GM19468 (cell line): ENCODE measurements at regions not wholly inside any gene's neighbourhood (a gene's known extent, or its start where the extent isn't known, plus 50 kb on each side); places are given as distances from the start of the nearest gene placed in this dataset.

Experiments
- ATAC-seq: cut with Tn5 transposase; IDR thresholded peaks from one replicate; pipeline ENCODE4 v1.9.1; 2021; ENCODE audit warnings: mild to moderate bottlenecking, moderate library complexity, moderate number of reproducible peaks; ENCODE audit not compliant: unreplicated experiment; ENCODE audit errors: extremely low read depth

DNA sequence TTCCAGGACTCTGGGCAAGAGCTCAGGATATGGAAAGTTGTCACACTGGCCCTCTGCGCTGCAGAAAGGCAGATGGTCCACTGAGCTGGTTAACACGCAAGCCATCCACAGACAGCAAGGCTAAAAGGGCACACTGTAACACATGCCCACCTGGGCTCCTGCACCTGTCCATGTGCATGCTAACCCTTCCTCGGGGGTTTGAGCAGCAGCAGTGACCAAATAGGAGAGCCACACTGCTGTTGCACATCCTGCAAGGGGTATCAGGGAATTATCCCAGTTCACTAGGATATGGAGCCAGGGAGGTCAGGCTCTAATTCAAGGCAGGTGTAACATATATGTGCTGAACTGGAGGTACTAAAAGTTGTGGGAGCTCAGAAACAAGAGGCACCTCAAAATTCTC lies 471.0 kb upstream of the CDH5 start:
- no peak for ATAC-seq

DNA sequence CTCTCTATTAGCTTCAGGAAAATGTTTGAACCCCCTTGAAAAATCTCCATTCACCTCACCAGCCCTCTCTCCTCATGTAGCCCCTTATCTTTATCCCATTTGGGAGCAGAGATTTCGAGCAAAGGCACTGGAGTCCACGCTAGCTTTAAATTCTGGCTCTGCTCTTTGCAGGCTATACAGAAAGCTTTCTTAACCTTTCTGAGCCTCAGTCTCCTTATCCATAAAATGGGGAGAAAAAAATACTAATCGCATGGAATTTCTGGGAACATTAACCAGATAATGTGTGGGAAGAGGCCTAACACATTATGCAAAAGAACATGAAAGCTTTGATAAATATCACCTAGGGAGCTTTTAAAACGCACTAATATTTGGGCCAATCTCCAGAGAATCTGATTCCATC lies 476.3 kb upstream of the CDH5 start:
- no peak for ATAC-seq

DNA sequence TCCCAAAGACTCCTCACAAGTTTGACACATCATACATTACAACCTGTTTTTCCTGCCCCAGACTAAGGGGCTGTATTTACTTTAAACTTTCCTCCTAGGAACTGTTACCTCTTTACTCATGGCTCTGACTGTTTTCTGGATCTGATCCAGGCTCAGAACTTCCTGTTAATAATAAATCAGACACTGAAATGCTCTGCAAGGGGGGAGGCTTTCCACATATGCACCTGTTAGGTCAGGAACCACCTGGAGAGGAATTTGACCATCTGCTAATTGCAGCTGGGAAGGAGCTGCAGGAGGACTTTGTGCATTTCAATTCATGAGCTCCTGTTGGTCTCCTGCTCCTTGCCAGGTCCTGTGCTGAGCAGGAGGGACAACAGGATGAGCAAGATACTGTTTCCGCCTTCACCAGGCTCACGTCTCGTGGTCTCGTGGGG lies 476.9 kb upstream of the CDH5 start:
- no peak for ATAC-seq

DNA sequence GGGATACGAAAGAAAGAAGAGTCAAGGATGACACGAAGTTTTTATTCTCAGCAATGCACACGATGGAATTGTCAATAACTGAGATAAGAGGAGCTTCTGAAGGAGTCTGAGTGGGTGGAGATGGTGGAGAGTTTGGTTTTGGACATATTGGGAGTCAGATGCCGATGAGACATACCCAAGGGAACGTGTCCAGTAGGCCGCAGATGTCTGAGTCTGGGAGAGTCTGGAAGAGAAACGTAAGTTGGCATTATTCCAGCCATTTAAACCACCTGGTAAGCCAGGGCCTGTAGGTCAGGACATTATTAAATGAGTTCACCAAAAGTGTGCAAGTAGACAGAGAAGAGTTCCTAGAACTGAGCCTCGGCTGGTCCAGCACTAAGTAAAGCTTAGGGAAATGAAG lies 478.3 kb upstream of the CDH5 start:
- no peak for ATAC-seq

DNA sequence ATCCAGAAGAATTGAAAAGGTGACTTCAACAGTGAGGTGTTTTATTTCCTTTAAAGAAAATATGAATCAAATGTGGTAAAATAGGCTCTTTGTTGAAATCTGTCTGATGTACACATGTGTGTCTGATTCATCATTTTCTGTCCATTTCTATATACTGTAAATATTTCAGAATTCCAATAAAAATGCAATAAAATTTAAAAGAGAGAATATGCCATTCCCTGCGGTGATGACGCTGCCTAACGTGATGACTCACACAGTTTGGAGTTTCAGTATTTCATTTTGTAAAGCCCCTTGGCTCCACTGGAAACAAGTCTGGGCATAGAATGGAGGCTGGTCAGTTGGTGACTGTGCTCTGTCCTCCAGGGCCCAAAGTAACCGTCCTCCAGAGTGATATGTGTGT lies 482.5 kb upstream of the CDH5 start:
- ATAC-seq = no peak

DNA sequence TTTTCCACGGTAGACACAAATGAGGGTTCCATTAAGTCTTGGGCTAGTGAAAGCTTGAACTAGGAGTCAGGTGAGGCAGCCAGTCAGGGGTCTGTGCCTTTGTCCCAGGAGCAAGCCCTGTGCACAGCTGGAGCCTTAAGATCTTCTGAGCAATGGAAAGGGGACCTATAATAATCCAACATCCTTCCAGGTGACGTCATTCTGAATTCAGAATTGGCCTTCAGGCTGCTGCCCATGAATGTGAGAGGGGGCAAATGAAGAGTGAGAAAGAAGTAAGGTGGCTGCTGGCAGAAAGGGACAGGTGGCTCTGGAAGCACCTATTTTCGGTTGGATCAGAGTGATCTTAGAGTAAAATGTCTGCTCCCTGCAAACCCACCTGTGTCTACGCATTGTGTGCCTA lies 488.1 kb upstream of the CDH5 start:
- no peak for ATAC-seq

DNA sequence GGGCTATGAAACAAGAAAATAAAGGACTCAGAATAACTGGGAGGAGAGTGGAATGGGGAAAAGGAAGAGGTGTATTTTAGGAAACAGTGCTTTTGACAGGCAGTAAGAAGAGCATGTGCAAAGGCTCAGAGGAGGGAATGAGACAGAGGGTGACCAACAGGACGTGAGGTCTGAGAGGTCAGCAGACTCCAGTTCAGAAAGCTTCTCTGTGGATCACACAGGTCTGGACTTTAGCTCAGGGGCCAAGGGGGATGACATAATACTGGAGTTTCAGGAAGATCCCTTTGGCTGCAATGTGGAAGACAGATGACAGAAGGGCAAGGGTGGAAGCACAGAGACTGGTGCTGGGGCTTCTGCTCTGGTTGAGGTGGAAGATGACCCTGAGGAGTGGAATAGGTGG lies 489.9 kb upstream of the CDH5 start:
- no peak for ATAC-seq

DNA sequence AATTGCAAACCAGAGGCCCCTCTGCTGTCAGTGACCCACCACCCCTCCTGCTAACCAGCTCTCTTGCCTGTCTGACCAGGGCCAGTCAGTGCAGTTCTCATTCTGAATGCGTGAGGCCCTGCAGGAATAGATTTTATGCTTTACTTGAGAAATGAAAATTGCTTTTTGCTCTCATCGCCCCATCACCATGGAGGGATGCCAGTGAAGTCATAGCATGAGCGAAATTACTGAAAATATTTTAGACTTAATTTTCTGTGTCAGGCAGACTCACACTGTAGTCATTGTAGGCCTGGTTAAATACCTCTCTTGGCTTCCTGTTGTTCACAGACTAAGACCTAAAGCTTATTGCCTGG lies 490.5 kb upstream of the CDH5 start:
- ATAC-seq = no peak

DNA sequence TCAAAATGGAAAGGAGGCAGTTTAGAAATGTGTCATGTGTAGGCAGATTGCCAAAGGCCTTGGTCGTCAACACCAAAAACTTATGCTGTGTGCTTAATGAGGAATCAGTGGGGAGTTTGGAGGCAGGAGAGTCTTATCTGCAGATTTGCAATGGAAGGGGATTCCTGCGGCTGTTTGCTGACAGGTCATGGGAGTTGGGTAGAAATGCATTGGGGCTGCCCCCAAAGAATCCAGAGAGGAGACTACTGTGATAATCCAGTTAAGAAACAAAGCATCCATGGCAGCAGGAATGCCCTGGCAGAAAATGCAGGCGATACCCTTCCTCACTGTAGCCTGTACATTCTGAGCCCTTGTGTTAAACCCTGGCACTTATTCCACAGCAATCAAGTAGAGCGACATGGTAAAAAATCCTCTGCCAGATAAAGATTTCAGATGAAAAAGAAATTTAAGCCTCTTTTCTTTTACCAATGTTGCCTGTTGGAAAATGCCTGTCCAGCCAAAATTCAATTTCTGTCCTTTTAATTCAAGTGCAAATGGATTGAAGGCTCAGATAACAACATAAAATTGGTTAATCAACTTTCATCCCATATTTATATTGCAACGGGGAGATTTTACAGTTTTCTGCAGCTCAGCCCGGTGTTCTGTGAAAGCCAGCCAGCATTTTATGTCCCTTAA lies 491.0 kb upstream of the CDH5 start:
- no peak for ATAC-seq

DNA sequence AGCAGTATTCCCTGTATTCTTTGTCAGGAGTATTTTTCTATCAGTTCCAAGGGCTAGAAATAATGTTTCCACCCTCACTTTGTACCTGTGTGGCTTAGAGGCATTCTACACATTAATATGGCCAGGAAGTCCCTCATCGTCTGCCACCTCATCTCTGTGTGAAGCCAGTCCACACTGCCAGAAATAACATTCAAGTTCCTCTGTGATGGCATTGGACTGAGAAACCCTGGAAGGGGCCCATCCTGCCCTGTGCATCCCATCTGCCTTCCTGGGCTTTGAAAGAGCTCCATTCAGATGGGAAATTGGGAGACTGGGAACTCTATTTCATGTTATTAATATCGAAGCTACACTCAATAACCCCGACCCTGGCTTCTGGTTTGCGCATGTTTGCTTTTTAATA lies 497.2 kb upstream of the CDH5 start:
- no peak for ATAC-seq

DNA sequence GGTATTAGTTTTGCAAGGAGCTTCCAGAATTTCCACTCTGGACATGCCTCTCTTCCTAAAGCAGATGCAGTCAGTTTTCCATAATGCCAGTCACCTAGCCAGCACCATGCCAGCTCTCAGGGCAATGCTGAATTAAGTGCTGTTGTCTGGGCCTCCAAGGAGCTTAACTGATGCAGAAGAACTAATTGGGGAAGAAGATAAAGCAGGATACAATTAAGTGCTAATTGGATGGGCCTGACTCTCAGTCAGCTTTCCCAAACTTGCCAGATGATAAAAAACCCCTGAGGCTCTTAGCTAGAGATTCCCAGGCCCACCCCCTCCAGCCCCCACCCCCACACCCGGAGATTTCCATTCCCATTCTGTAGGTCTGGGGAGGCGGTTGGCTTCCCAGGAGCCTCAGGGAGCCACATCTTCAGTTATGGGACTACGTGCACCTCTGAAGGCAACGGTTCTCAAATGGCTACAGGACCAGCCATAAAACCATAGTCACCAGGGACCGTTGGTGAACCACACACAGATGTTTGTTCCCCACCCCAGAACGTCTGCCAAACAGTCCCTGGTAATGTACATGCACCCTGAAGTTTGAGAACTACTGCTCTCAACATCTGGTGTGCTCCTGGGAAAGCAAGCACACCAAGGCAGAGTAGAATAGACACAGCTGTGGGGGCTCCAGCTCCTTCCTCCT lies 499.1 kb upstream of the CDH5 start:
- no peak for ATAC-seq

DNA sequence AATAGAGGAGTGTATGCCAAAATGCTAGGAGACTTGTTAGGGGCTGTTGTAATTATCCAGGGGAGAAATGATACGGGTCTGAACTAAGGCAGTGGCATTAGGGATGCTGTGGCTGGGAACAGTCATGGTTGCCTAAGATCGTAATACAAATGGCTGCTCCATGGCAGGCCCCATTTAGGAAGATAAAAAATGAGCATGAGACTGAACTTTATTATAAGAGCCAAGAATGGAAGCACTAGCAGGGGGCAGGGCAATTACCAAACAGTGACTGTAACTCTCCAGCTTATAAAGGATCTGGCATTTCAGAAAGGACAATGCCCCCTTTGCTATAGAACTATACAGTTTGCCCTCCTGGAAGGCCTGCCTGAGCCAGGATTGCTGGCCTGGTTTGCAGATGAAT lies 503.3 kb upstream of the CDH5 start:
- ATAC-seq = no peak

DNA sequence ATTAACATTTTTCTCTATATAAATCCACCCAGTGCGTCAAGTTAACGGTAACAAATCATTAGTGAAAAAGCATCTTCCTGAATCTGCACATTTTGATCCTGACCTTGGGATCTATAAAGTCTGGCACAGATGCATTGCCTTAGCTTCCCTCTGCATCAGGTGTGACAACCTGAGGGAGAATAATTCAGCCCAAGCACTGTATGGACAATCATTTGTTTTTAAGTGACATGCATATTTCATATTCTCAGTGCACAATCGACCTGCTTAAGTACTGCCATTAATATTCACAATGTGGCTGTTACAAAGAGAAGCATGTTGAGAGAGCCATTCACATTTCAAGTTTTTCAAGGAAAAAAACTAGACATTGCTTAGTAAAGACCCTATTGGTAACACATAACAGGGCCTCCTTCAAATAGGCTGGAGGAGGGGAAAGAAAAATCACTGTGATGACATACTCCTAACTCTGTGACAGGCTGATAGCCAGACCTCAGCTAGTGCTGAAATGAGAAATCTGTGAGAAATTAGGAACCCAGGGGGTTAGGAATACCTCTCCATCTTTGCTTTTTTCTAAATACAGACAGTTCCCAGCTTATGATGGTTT lies 505.3 kb upstream of the CDH5 start:
- no peak for ATAC-seq

DNA sequence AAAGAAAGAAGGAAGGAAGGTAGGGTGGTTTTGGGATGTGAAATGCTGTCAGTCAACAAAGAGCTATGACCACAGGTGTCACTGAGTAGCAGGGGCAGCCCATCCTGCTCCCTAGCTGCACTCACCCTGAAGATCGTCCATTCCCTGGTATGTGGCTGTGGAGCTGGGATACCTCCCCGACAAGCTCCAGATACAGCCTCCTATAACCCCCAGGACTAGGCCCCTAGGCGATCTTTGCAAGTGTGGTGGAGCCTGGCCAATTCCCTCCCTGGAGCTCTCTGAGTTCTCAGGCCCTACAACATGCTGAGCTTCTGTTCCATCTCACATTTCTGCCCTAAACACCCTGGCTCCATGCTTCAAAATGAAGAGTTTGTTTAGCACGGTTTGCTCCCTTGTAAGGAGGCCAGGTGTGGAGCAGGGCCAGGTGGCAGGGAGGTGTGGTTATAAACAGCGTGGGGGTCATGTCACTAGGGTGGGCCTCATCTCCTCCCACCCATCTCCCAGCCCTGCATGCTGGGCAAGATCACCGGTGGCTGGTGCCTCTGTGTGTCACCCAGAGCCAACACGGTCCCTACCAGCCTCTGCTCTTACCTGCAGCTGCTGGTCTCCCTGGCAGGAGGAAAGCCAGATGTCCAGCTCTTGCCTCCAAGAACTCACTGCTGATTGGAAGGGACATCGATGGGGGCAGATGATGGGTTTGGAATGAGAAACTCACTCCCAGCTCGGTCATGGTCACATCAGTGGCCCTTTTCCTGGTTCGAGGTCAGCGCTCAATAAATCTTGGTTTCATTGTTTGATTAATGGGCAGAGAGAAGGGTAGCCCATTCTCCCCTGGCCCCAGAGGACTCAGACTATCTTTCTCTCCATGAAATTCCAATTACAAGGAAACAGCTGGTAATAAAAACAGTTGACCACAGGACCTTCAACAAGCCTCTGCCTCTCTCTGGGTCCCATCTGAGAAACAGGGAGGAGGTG lies 511.0 kb upstream of the CDH5 start:
- no peak for ATAC-seq

DNA sequence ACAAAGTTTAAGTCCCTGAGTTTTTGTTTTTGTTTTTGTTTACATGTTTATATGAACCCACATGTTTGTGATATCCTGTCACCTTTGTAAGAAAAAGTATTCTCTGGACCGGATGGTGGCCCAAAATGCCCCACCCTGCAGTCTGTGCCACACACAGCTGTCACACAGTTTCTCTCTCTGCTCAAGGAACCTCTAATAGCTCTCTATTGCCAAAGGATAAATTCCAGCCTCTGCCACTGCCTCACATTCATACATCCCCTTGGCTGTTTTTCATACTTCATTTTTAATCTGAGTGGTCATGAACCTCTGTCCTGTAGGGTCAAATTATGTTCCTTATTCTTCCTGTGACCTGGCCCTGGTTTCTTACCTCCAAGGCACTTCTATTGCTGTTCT lies 520.3 kb upstream of the CDH5 start:
- ATAC-seq = no peak

DNA sequence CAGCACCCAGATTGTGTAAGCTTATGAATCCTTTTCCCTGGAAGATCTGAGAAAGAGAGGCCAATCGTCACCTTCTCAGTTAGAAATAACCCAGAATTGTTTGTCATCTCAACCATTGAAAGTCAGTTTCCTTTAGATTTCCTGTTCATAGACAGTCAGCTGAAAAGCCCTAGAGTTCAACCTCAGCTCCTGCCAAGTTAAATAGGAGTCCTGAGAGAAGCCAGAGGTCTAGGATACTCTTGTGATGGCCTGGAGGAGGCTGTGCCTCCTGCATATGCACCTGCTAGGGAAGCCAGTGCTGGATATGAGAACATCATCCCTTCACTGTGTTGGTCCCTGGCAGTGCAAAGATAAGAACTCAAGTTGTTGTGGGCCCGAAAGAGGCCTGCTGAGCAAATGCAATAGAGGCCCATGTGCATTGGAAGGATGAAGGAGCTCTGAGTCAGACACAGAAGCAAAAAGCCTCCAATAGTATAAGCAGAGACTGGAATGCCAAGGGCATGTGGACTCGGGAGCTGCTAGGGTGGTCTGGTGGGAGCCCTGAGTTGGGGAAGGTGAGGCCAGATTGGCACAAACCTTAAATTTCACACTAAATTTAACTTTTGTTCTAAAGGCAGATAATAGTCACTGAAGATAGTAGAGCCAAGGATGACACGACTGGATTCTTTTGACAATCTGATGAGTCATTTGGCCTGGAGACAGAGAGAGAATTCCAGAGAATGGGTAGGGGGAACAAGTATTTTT lies 520.9 kb upstream of the CDH5 start:
- ATAC-seq = no peak

DNA sequence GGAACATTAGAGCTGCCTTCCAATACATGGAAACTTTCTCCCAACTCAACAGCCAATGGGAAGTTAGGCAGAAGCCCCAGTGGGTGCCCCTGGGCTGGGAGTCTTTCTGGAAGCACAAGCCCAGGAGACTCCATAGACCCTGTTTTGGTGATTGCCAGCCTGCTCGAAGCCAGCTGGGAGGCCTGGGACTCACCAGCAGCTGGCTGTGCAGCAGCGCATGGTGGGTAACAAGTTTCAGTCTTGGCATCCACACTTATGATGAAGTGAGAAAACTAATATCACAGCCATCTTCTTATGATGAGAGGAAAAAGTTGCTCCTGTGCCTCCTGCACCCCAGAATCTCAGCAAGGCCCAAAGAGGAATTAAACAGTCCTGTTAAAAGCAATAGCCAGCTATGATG lies 522.5 kb upstream of the CDH5 start:
- ATAC-seq = no peak

DNA sequence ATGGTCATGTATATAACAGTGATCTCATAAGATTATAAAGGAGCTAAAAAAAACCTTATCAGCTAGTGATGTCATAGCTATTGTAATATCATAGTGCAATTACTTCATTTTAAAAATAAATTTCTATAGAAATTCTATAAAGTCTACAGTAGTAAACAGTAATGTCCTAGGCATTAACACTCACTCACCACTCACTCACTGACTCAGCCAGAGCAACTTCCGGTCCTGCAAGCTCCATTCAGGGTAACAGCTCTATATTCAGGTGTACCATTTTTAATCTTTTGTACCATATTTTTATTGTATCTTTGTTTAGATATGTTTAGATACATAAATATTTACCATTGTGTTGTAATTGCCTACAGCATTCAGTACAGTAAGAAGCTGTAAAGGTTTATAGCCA lies 524.4 kb upstream of the CDH5 start:
- no peak for ATAC-seq

DNA sequence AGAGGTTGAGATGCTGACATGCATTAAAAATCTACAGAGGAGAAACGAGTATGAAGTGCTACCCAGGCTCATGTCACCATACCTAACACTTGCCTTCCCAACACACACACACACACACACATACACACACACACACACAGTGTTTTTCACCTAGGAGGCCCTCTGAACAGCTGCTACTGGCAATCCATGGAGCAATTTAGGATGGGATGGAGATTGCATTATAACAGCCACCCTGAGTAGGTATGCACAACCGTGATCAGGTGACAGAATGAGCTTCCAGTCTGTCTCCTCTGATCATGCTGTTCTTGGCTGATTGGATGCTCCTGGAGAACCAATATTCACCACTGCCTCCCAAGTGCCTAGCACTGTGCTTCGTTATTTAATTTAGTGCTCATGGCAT lies 528.5 kb upstream of the CDH5 start:
- ATAC-seq = no peak

DNA sequence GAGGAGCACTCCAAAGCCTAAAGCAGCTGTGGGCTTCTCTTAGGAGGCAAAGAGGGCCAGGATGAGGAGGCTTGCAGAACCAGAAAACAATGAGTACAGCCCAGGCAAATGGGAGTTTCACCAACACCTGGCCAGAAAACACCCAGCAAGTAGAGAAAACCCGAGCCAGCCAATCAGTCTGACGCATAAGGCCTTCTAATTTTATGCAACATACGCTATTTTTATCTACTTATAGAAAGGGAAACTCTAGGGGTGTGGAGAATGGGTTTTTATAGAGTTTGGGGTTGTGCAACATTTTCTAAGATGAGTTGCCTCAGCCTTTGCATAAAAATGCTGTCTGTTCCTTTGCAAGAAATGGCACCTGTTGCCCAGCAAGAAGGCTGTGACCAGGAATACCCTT lies 529.0 kb upstream of the CDH5 start:
- ATAC-seq = no peak
